ENCODE measurements at regions not wholly inside any gene's neighbourhood (a gene's known extent, or its start where the extent isn't known, plus 50 kb on each side); places are given as distances from the start of the nearest gene placed in this dataset.

DNA sequence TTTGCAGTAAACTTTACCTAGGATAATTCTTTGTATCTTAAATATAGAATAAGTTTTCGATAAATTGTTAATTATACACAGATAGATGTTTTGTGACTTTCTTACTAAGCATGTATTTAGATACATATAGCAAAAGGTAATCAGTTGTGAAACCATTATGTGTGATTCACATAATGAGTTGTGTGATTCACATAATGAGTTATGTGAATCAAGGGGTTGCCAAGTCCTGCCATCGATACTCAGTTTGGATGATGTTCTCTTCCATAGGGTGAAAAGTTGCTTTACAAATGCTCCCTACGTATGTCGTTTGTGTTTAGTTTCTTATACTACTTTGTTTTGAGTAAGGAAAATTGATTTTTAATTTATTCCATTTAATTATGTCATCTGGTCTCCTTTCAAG lies 682.1 kb downstream of the MECOM start:
- TF ChIP-seq NANOG (IDR thresholded peaks at IDR 0.05; ENCODE audit: borderline replicate concordance) = no peak
- TF ChIP-seq, protein P1, sequence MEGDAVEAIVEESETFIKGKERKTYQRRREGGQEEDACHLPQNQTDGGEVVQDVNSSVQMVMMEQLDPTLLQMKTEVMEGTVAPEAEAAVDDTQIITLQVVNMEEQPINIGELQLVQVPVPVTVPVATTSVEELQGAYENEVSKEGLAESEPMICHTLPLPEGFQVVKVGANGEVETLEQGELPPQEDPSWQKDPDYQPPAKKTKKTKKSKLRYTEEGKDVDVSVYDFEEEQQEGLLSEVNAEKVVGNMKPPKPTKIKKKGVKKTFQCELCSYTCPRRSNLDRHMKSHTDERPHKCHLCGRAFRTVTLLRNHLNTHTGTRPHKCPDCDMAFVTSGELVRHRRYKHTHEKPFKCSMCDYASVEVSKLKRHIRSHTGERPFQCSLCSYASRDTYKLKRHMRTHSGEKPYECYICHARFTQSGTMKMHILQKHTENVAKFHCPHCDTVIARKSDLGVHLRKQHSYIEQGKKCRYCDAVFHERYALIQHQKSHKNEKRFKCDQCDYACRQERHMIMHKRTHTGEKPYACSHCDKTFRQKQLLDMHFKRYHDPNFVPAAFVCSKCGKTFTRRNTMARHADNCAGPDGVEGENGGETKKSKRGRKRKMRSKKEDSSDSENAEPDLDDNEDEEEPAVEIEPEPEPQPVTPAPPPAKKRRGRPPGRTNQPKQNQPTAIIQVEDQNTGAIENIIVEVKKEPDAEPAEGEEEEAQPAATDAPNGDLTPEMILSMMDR (conservative IDR thresholded peaks at IDR 0.05; ENCODE audit: low read depth in 2 of 2) = no peak
- no peak for TF ChIP-seq POLR2AphosphoS5 (IDR thresholded peaks at IDR 0.05; ENCODE audit: low read depth)
- no peak for TF ChIP-seq EZH2 (IDR thresholded peaks at IDR 0.05; ENCODE audit: low read depth, unreplicated experiment)
- no peak for TF ChIP-seq EZH2phosphoT487 (IDR thresholded peaks at IDR 0.05; ENCODE audit: unreplicated experiment)
- no peak for TF ChIP-seq JUNB (IDR thresholded peaks at IDR 0.05; ENCODE audit: unreplicated experiment)
- TF ChIP-seq, protein P2, sequence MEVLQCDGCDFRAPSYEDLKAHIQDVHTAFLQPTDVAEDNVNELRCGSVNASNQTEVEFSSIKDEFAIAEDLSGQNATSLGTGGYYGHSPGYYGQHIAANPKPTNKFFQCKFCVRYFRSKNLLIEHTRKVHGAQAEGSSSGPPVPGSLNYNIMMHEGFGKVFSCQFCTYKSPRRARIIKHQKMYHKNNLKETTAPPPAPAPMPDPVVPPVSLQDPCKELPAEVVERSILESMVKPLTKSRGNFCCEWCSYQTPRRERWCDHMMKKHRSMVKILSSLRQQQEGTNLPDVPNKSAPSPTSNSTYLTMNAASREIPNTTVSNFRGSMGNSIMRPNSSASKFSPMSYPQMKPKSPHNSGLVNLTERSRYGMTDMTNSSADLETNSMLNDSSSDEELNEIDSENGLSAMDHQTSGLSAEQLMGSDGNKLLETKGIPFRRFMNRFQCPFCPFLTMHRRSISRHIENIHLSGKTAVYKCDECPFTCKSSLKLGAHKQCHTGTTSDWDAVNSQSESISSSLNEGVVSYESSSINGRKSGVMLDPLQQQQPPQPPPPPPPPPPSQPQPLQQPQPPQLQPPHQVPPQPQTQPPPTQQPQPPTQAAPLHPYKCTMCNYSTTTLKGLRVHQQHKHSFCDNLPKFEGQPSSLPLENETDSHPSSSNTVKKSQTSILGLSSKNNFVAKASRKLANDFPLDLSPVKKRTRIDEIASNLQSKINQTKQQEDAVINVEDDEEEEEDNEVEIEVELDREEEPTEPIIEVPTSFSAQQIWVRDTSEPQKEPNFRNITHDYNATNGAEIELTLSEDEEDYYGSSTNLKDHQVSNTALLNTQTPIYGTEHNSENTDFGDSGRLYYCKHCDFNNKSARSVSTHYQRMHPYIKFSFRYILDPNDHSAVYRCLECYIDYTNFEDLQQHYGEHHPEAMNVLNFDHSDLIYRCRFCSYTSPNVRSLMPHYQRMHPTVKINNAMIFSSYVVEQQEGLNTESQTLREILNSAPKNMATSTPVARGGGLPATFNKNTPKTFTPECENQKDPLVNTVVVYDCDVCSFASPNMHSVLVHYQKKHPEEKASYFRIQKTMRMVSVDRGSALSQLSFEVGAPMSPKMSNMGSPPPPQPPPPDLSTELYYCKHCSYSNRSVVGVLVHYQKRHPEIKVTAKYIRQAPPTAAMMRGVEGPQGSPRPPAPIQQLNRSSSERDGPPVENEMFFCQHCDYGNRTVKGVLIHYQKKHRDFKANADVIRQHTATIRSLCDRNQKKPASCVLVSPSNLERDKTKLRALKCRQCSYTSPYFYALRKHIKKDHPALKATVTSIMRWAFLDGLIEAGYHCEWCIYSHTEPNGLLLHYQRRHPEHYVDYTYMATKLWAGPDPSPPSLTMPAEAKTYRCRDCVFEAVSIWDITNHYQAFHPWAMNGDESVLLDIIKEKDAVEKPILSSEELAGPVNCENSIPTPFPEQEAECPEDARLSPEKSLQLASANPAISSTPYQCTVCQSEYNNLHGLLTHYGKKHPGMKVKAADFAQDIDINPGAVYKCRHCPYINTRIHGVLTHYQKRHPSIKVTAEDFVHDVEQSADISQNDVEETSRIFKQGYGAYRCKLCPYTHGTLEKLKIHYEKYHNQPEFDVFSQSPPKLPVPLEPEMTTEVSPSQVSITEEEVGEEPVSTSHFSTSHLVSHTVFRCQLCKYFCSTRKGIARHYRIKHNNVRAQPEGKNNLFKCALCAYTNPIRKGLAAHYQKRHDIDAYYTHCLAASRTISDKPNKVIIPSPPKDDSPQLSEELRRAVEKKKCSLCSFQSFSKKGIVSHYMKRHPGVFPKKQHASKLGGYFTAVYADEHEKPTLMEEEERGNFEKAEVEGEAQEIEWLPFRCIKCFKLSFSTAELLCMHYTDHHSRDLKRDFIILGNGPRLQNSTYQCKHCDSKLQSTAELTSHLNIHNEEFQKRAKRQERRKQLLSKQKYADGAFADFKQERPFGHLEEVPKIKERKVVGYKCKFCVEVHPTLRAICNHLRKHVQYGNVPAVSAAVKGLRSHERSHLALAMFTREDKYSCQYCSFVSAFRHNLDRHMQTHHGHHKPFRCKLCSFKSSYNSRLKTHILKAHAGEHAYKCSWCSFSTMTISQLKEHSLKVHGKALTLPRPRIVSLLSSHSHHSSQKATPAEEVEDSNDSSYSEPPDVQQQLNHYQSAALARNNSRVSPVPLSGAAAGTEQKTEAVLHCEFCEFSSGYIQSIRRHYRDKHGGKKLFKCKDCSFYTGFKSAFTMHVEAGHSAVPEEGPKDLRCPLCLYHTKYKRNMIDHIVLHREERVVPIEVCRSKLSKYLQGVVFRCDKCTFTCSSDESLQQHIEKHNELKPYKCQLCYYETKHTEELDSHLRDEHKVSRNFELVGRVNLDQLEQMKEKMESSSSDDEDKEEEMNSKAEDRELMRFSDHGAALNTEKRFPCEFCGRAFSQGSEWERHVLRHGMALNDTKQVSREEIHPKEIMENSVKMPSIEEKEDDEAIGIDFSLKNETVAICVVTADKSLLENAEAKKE (CRISPR knock-in tag; IDR thresholded peaks at IDR 0.05) = no peak
- TF ChIP-seq ZNF331 (CRISPR knock-in tag; IDR thresholded peaks at IDR 0.05; ENCODE audit: low read depth) = no peak
- TF ChIP-seq, protein P3, sequence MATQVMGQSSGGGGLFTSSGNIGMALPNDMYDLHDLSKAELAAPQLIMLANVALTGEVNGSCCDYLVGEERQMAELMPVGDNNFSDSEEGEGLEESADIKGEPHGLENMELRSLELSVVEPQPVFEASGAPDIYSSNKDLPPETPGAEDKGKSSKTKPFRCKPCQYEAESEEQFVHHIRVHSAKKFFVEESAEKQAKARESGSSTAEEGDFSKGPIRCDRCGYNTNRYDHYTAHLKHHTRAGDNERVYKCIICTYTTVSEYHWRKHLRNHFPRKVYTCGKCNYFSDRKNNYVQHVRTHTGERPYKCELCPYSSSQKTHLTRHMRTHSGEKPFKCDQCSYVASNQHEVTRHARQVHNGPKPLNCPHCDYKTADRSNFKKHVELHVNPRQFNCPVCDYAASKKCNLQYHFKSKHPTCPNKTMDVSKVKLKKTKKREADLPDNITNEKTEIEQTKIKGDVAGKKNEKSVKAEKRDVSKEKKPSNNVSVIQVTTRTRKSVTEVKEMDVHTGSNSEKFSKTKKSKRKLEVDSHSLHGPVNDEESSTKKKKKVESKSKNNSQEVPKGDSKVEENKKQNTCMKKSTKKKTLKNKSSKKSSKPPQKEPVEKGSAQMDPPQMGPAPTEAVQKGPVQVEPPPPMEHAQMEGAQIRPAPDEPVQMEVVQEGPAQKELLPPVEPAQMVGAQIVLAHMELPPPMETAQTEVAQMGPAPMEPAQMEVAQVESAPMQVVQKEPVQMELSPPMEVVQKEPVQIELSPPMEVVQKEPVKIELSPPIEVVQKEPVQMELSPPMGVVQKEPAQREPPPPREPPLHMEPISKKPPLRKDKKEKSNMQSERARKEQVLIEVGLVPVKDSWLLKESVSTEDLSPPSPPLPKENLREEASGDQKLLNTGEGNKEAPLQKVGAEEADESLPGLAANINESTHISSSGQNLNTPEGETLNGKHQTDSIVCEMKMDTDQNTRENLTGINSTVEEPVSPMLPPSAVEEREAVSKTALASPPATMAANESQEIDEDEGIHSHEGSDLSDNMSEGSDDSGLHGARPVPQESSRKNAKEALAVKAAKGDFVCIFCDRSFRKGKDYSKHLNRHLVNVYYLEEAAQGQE (IDR thresholded peaks at IDR 0.05; ENCODE audit: unreplicated experiment) = no peak

Data from GM23338 (cell line).